ENCODE measurements at regions not wholly inside any gene's neighbourhood (a gene's known extent, or its start where the extent isn't known, plus 50 kb on each side); places are given as distances from the start of the nearest gene placed in this dataset.

DNA sequence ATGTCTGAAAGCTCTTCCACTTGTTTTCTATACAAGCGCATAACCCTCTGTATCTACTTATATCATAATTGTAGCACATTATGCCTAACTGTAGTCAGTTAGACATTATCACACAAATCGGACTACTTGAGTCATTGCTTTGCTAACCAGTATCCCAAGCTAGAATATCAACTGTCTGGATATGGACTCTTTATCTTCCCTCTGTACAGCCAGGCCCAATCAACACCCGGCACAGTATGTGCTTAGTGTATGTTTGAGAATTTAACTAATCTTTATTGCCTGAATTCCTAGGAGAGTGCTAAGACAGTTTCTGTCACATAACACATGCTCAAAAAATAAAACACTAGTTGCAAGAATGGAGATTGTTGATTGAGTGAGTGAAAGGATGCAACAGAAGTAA lies 211.2 kb downstream of the ARL4A start:
- Histone ChIP-seq H3K9ac (ENCODE audit: low read length in 3 of 3) (no peak overlapping the region), H3K4me1 (ENCODE audit: control insufficient read depth in 2 of 3, insufficient read depth in 2 of 3, low read depth in 1 of 3, low read length in 3 of 3) (no peaks in the 10 kb centered on the region), H3K4me3 (ENCODE audit: low read length in 3 of 3) (no peak overlapping the region), H3K9me3 (ENCODE audit: control insufficient read depth in 2 of 3, insufficient read depth in 1 of 3, low read length in 3 of 3) (no peaks in the 10 kb centered on the region), H3K27me3 (ENCODE audit: control insufficient read depth, insufficient read depth, low read length) (no peaks in the 10 kb centered on the region), H3K27ac (ENCODE audit: low read depth in 2 of 2, low read length in 2 of 2) (no peak overlapping the region), H3K36me3 (ENCODE audit: control insufficient read depth in 2 of 3, insufficient read depth in 3 of 3, low read length in 3 of 3) (no peaks in the 10 kb centered on the region)
- TF ChIP-seq, protein P1, sequence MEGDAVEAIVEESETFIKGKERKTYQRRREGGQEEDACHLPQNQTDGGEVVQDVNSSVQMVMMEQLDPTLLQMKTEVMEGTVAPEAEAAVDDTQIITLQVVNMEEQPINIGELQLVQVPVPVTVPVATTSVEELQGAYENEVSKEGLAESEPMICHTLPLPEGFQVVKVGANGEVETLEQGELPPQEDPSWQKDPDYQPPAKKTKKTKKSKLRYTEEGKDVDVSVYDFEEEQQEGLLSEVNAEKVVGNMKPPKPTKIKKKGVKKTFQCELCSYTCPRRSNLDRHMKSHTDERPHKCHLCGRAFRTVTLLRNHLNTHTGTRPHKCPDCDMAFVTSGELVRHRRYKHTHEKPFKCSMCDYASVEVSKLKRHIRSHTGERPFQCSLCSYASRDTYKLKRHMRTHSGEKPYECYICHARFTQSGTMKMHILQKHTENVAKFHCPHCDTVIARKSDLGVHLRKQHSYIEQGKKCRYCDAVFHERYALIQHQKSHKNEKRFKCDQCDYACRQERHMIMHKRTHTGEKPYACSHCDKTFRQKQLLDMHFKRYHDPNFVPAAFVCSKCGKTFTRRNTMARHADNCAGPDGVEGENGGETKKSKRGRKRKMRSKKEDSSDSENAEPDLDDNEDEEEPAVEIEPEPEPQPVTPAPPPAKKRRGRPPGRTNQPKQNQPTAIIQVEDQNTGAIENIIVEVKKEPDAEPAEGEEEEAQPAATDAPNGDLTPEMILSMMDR (IDR thresholded peaks at IDR 0.05; ENCODE audit: borderline replicate concordance, extremely low read depth, insufficient read depth), result no peak
- FAIRE-seq, result no peak
- intact Hi-C loops (cut with DNase I), result no loop called here
- DNase-seq, result no peak

DNA sequence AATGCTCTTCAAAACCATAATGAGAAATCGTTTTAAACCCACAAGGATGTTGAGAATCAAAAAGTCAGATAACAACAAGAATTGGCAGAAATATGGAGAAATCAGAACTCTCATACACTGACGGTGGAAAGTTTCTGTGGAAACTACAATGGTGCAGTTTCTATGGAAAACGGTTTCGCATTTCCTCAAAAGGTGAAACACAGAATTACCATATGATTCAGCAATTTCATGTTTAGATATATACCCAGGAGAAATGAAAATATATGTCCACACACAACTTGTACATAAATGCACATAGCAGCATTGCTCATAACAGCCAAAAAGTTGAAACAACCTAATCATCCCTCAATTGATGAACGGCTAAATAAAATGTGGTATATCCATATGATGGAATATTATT lies 218.2 kb downstream of the ARL4A start:
- no peaks in the 10 kb centered on the region for H3K9me3 ChIP-seq (ENCODE audit: control insufficient read depth in 2 of 3, insufficient read depth in 1 of 3, low read length in 3 of 3)
- no peaks in the 10 kb centered on the region for H3K4me1 ChIP-seq (ENCODE audit: control insufficient read depth in 2 of 3, insufficient read depth in 2 of 3, low read depth in 1 of 3, low read length in 3 of 3)
- DNase-seq (no peak), FAIRE-seq (no peak)
- no peak overlapping the region for H3K27ac ChIP-seq (ENCODE audit: low read depth in 2 of 2, low read length in 2 of 2)
- no peaks in the 10 kb centered on the region for H3K27me3 ChIP-seq (ENCODE audit: control insufficient read depth, insufficient read depth, low read length)
- H3K36me3 ChIP-seq (ENCODE audit: control insufficient read depth in 2 of 3, insufficient read depth in 3 of 3, low read length in 3 of 3), result no peaks in the 10 kb centered on the region
- intact Hi-C loops (cut with DNase I), result no loop called here
- no peak overlapping the region for H3K4me3 ChIP-seq (ENCODE audit: low read length in 3 of 3)
- TF ChIP-seq, protein P1 (IDR thresholded peaks at IDR 0.05; ENCODE audit: borderline replicate concordance, extremely low read depth, insufficient read depth), result no peak
- H3K9ac ChIP-seq (ENCODE audit: low read length in 3 of 3), result no peak overlapping the region

DNA sequence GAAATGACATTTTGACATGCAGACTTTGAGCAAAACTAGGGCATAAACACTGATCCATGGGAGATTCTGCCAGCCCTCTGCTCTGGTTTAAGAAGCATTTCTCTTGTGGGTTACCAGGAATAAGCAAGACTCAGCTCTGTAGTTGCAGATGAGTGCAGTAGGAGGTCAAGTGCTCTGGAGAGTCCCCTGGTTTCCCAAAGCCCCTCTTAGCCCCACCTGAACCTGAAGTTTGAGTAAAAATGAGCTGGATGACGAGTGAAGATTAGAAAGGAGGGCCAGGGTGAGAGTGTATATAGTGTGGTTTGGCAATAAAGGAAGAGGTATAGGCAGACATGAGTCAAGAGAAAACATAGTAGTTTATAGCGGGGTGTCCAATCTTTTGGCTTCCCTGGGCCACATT lies 220.3 kb downstream of the ARL4A start:
- Histone ChIP-seq H3K4me3 (ENCODE audit: low read length in 3 of 3) (no peak overlapping the region), H3K36me3 (ENCODE audit: control insufficient read depth in 2 of 3, insufficient read depth in 3 of 3, low read length in 3 of 3) (no peaks in the 10 kb centered on the region), H3K4me1 (ENCODE audit: control insufficient read depth in 2 of 3, insufficient read depth in 2 of 3, low read depth in 1 of 3, low read length in 3 of 3) (no peaks in the 10 kb centered on the region), H3K9ac (ENCODE audit: low read length in 3 of 3) (no peak overlapping the region), H3K27me3 (ENCODE audit: control insufficient read depth, insufficient read depth, low read length) (no peaks in the 10 kb centered on the region), H3K27ac (ENCODE audit: low read depth in 2 of 2, low read length in 2 of 2) (no peak overlapping the region), H3K9me3 (ENCODE audit: control insufficient read depth in 2 of 3, insufficient read depth in 1 of 3, low read length in 3 of 3) (no peaks in the 10 kb centered on the region)
- intact Hi-C loops (cut with DNase I), result no loop called here
- FAIRE-seq (no peak), DNase-seq (no peak)
- TF ChIP-seq, protein P1 (IDR thresholded peaks at IDR 0.05; ENCODE audit: borderline replicate concordance, extremely low read depth, insufficient read depth), result no peak

DNA sequence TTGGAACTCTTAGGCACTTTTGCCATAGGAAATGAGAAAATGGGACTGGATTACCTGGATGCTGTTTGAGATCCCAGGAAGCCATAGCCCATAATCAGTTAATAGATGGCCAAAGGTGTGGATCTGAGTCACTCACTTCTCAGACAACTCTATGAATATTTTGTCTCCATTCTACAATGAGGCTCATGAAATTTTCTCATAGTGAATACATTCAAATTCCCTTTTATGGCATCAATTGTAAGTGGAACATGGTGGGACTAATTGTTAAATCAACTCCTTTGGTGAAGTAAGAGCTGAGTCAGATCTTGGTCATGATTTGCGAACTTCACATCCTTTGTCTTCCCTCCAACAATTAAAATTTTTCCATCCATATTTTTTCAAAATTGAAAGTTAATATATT lies 222.1 kb downstream of the ARL4A start:
- no peak overlapping the region for H3K9ac ChIP-seq (ENCODE audit: low read length in 3 of 3)
- H3K27me3 ChIP-seq (ENCODE audit: control insufficient read depth, insufficient read depth, low read length), result no peaks in the 10 kb centered on the region
- H3K36me3 ChIP-seq (ENCODE audit: control insufficient read depth in 2 of 3, insufficient read depth in 3 of 3, low read length in 3 of 3), result no peaks in the 10 kb centered on the region
- H3K9me3 ChIP-seq (ENCODE audit: control insufficient read depth in 2 of 3, insufficient read depth in 1 of 3, low read length in 3 of 3), result no peaks in the 10 kb centered on the region
- no peak overlapping the region for H3K27ac ChIP-seq (ENCODE audit: low read depth in 2 of 2, low read length in 2 of 2)
- FAIRE-seq, result no peak
- intact Hi-C loops (cut with DNase I), result no loop called here
- TF ChIP-seq, protein P1 (IDR thresholded peaks at IDR 0.05; ENCODE audit: borderline replicate concordance, extremely low read depth, insufficient read depth), result no peak
- no peak overlapping the region for H3K4me3 ChIP-seq (ENCODE audit: low read length in 3 of 3)
- no peak for DNase-seq
- H3K4me1 ChIP-seq (ENCODE audit: control insufficient read depth in 2 of 3, insufficient read depth in 2 of 3, low read depth in 1 of 3, low read length in 3 of 3), result no peaks in the 10 kb centered on the region
